Ascending aorta (tissue), 2 donors: ENCODE measurements at regions not wholly inside any gene's neighbourhood (a gene's known extent, or its start where the extent isn't known, plus 50 kb on each side); places are given as distances from the start of the nearest gene placed in this dataset.

Experiments
- DNase-seq, 2 donors: peaks; one replicate each; pipeline ENCODE4 v3.0.0-alpha.2; 2019; ENCODE audit warnings: low spot score in 2 of 2
- H3K27ac ChIP-seq, 2 donors: fragments of 200-600 bp; sonication (generic); one replicate each; pipeline ENCODE4 v1.5.1; 2016 to 2017; ENCODE audit warnings: mild to moderate bottlenecking in 1 of 2
- H3K27me3 ChIP-seq: fragments of 200-600 bp; sonication (generic); one replicate; pipeline ENCODE4 v1.5.1; 2017
- H3K36me3 ChIP-seq, 2 donors: fragments of 200-600 bp; sonication (generic); one replicate each; pipeline ENCODE4 v1.5.1; 2016
- H3K4me1 ChIP-seq, 2 donors: fragments of 200-600 bp; sonication (generic); one replicate each; pipeline ENCODE4 v1.5.1; 2016 to 2017; ENCODE audit warnings: mild to moderate bottlenecking in 1 of 2
- H3K4me3 ChIP-seq, 2 donors: fragments of 200-600 bp; sonication (generic); one replicate each; pipeline ENCODE4 v1.5.1; 2016 to 2017; ENCODE audit warnings: mild to moderate bottlenecking in 1 of 2
- H3K9me3 ChIP-seq, 2 donors: fragments of 200-600 bp; sonication (generic); one replicate each; pipeline ENCODE4 v1.5.1; 2016
- CTCF ChIP-seq, 3 experiments: fragments of 200-600 bp in 2 of 3; fragments of 450-650 bp in 1 of 3; sonication (generic) in 2 of 3; IDR thresholded peaks; one replicate each; pipeline ENCODE4 v1.5.1; 2016 to 2019; ENCODE audit warnings: antibody characterized with exemption in 3 of 3, mild to moderate bottlenecking in 1 of 3, moderate library complexity in 1 of 3
- intact Hi-C: fragments of 100-400 bp; cut with DNase I; formaldehyde crosslinking; loops from one replicate; pipeline ENCODE4 v1.15.1; 2023

- no peak for DNase-seq
- Histone ChIP-seq H3K27me3 (no peaks in the 10 kb centered on the region), H3K9me3 (no peaks in the 10 kb centered on the region), H3K27ac (no peak overlapping the region), H3K4me3 (no peak overlapping the region), H3K4me1 (no peaks in the 10 kb centered on the region), H3K36me3 (no peaks in the 10 kb centered on the region)
- TF ChIP-seq CTCF (IDR thresholded peaks at IDR 0.05): no peak
- intact Hi-C loops: no loop called here
Measured at GRCh38 chr19:31970027-31970461, 375.4 kb upstream of the ZNF507 start.

GRCh38 chr19:31974290-31974689, 371.1 kb upstream of the ZNF507 start:
- Histone ChIP-seq H3K9me3 (no peaks in the 10 kb centered on the region), H3K36me3 (no peaks in the 10 kb centered on the region), H3K4me3 (no peak overlapping the region), H3K27ac (no peak overlapping the region), H3K27me3 (no peaks in the 10 kb centered on the region), H3K4me1 (no peaks in the 10 kb centered on the region)
- TF ChIP-seq CTCF (IDR thresholded peaks at IDR 0.05): no peak
- intact Hi-C loops: no loop called here
- DNase-seq: no peak

GRCh38 chr19:31974941-31975340, 370.5 kb upstream of the ZNF507 start:
- no peak for DNase-seq
- Histone ChIP-seq H3K9me3 (no peaks in the 10 kb centered on the region), H3K4me3 (no peak overlapping the region), H3K4me1 (no peaks in the 10 kb centered on the region), H3K36me3 (no peaks in the 10 kb centered on the region), H3K27ac (no peak overlapping the region), H3K27me3 (no peaks in the 10 kb centered on the region)
- TF ChIP-seq CTCF (IDR thresholded peaks at IDR 0.05): no peak
- intact Hi-C loops: no loop called here

- intact Hi-C loops: no loop called here
- DNase-seq: no peak
- no peak overlapping the region for H3K27ac ChIP-seq
- no peaks in the 10 kb centered on the region for H3K27me3 ChIP-seq
- no peak overlapping the region for H3K4me3 ChIP-seq
- H3K9me3 ChIP-seq: no peaks in the 10 kb centered on the region
- no peaks in the 10 kb centered on the region for H3K36me3 ChIP-seq
- TF ChIP-seq CTCF (IDR thresholded peaks at IDR 0.05): no peak
- H3K4me1 ChIP-seq: no peaks in the 10 kb centered on the region
Measured at GRCh38 chr19:31975461-31975860, 369.9 kb upstream of the ZNF507 start.

GRCh38 chr19:31976775-31977536, 368.5 kb upstream of the ZNF507 start:
- Histone ChIP-seq H3K27me3 (no peaks in the 10 kb centered on the region), H3K36me3 (no peaks in the 10 kb centered on the region), H3K4me3 (no peak overlapping the region), H3K27ac (no peak overlapping the region), H3K4me1 (no peaks in the 10 kb centered on the region), H3K9me3 (no peaks in the 10 kb centered on the region)
- no peak for TF ChIP-seq CTCF (IDR thresholded peaks at IDR 0.05)
- intact Hi-C loops: no loop called here
- no peak for DNase-seq
